Activated CD4-positive, alpha-beta T cell treated with anti-CD3 and anti-CD28 coated beads, Interleukin-2, amount 50 U/mL, for 24 hours (primary cell): ENCODE measurements at regions not wholly inside any gene's neighbourhood (a gene's known extent, or its start where the extent isn't known, plus 50 kb on each side); places are given as distances from the start of the nearest gene placed in this dataset.
"Not testable (repeated sequence)": the region's sequence is repeated elsewhere in the genome, so short reads cannot be mapped to it uniquely, and the experiment has no call there.

ENCODE experiments used
- DNase-seq, 2 donors: peaks; one replicate each; pipeline ENCODE4 v3.0.0-alpha.2; 2020; ENCODE audit warnings: low read depth in 1 of 2, low spot score in 1 of 2

DNA sequence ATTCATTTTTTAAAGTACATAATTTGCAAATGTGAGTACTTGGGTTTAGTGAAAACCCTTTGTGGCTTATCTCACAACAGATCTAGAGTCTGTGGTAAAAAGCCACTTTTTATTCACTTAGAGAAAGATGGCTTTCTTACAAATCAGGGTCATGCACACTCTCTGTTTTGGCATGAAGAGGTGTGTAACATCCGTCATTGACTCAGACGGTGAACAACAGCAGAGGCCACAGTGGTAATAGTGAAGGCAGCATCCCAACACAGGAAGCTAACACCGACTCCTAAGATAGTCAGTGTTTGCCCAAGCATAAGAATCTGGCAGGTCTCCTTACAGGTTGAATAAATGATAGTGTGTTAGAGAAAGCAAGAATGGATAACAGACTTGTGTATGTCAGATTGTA lies 593.0 kb downstream of the SOX5 start:
- no peak for DNase-seq

DNA sequence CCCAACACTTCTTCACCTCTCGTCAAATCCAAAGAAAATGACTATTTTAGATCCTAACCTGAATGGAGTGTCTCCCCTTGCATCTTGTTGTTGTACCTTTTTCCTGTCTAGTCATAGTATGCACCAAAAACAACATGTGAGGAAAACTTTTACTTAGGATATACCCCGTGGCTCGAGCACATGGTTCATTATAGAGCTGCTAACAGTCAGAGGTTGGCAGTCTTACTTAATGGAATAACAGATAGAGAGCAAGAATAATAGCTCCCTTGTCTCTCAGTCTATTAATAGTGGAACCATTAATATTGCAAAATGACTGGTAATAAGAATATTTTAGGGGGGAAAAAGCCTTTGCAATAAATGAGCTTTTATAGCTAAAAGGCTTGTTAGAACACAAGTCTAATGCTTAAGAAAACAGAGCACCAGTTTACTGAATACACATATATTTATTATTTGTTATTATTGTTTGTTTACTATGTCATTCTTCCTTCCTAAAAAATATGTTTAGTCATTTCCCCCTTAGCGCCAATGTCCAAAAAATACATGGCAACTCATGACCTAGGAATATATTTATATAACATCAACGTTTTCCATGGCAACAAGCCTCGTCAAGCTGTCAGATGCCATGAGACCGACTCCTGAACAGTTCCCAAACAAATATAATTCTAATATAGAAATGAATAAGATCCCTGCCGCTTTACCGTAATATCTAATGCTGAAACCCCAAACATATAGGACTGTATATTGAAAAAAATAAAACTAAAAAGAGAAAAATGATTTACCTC lies 592.4 kb downstream of the SOX5 start:
- no peak for DNase-seq

DNA sequence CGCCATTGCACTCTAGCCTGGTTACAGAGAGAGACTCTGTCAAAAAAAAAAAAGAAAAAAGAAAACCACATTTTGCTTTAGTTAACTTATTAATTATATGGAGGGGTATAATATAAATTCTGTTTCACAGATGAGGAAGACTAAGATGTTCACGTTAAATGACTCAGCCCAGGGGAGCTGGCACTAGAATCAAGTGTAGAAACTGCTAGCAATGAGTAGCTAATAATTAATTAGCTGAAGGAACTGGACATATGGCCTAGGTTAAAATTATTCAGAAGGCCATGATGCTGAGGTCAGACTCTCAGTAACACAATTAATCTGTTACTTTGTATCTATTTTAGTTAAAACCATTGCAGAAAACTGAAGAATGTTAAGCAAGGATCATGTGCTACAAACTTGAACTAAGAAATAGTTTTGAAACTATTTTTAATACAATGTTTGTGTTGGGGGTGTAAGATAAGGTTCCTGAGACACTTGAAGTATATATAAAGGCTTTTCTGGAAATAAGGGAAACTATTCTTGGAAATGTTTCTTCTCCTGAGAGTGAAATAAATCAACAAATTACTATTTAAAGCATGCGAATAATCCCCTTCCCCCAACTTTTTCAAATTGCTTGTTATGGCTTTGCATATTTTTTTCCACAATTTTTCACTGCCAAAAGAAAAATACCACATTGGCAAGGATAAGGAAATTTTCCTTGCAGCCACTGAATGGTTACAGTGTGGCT lies 589.3 kb downstream of the SOX5 start:
- no peak for DNase-seq

DNA sequence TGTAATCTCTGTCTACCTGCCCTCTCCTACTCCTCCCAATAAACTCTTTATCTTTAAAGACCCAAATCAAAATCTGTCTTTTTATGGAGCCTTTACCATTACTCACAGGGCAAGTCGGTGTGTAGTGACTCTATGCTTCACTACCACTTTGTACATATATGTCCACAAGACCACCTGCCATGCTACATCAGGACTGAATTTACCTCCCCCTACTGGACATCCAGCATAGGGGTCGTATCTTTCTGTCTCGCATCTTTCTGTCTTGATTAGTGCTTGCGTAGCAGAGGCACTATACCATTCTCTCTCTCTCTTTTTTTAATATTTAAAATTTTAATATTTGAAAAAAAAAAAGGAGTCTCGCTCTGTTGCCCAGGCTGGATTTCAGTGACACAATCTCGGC lies 587.5 kb downstream of the SOX5 start:
- DNase-seq, result no peak

DNA sequence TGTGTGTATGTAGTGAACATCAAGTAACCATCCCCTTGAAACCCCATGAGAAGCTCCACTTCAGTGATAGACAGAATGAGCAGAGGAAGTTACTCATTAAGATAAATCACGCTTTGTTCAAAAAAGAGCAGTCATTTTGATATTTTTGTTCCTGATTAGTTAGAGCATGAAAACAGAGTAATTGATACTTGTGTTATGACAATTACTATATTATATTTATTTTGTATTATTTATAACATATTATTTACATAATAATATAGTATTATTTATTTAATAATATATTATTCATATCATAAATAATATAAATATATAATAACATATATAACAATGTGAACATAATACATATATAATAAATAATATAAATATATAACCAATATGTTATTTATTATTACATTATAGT lies 580.9 kb downstream of the SOX5 start:
- no peak for DNase-seq

DNA sequence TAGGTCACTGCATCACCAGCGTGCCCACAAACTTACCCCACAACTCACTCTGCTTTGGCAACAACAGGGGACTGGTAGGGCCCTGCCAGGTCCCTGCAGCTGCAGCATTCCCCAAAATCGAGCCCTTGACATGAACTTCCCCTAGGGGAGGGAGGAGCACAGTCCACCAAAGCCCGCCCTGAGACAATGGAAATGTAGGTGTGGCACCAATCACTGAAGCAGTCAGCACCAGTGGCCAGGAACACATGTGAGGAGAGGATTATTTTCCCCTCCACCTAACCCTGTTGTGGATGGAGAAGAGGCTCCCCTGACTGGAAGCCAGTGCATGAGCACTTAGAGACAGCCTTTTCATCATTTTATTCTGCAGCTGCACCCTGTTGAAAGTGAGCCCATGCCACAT lies 573.8 kb downstream of the SOX5 start:
- DNase-seq, result no peak

DNA sequence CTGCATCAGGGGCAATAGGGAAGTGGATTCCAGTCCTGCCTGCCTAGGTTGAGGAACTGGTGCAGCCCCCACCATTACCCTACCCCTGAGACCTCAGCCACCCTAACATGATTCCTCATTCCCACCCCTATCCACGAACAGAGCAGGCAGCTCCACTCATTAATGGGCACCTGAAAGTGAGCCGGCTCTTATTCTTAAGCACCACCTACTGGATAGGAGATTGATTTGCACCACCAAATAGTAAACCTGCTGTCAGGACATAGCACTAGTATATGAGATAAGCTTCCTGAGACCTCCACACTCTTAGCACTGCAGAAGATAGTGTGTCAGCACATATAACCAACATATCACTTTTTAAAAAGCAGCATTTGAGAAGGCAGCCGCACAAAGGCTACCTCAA lies 573.2 kb downstream of the SOX5 start:
- no peak for DNase-seq

DNA sequence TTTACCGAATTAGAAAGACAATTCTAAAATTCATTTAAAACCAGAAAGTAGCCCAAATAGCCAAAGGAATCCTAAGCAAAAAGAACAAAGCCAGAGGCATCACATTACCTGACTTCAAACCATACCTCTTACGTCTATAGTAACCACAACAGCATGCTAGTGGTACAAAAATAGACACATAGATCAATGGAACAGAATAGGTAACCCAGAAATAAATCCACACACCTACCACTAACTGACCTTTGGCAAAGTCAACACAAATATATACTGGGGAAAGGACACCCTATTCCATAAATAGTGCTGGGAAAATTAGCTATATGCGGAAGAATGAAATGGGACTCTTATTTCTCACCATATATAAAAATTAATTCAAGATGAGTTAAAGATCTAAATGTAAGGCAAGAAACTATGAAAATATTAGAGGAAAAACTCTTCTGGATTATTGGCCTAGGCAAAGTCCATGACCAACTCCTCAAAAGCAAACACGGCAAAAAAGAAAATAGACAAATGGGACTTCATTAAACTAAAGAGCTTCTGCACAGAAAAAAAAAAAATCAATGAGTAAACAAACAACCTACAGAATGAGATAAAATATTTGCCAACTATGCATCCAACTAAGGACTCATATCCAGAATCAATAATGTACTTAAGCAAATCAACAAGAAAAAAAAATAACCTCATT lies 568.9 kb downstream of the SOX5 start:
- DNase-seq, result no peak

DNA sequence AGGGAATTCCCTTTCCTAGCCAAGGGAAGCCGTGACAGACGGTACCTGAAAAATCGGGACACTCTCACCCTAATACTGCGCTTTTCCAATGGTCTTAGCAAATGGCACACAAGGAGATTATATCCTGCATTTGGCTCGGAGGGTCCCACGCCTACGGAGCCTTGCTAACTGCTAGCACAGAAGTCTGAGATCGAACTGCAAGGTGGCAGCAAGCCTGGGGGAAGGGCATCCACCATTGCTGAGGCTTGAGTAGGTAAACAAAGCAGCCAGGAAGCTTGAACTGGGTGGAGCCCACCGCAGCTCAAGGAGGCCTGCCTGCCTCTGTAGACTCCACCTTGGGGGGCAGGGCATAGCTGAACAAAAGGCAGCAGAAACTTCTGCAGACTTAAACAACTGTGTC lies 560.6 kb downstream of the SOX5 start:
- DNase-seq, result not testable (repeated sequence)

DNA sequence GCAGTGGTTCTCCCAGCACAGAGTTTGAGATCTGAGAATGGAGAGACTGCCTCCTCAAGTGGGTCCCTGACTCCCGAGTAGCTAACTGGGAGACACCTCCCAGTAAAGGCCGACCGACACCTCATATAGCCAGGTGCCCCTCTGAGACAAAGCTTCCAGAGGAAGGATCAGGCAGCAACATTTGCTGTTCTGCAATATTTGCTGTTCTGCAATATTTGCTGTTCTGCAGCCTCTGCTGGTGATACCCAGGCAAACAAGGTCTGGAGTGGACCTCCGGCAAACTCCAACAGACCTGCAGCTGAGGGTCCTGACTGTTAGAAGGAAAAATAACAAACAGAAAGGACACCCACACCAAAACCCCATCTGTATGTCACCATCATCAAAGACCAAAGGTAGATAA lies 560.2 kb downstream of the SOX5 start:
- DNase-seq, result not testable (repeated sequence)

DNA sequence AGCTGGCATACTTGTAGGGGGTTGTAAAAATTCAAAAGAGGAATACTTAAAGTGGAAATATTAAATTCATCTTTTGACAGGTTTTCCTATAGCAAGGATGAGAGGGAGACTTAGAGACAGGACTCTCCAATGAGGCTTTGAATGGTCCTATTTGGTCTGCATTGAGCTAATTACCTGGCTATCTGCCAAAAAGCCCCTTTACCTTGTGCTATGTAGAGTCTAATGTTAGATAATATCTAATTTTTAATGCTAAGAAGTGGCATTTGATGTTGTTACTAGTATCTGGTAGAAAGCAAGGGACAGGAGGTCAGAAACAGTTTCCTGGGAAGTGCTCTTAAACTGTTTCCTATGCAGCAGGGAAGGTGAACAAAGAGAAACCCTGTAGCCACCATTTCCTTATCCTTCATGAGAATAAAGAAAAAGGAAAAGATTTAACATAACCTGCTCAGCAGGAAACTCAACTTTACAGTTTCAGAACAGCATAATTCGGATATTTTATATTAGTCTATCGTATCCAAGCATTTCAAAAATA lies 550.0 kb downstream of the SOX5 start:
- DNase-seq, result no peak

DNA sequence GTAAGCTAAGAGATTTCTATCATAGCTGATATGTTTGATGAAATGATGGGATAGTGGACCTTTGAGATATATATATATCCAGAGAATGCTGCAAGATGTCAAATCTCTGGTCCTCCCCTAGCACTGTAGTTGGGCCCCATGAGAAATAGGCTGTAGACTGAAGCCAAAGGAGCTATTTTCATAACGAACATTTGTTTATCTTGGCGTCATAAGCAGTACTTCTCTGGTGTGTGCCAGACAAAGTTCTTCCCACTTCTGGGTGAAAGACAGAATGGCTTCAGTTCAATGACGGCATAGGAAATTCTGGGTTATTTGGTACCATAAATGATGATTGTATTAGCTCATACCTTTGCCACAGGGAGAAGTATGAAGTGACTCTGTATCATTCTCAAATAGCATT lies 534.3 kb downstream of the SOX5 start:
- no peak for DNase-seq

DNA sequence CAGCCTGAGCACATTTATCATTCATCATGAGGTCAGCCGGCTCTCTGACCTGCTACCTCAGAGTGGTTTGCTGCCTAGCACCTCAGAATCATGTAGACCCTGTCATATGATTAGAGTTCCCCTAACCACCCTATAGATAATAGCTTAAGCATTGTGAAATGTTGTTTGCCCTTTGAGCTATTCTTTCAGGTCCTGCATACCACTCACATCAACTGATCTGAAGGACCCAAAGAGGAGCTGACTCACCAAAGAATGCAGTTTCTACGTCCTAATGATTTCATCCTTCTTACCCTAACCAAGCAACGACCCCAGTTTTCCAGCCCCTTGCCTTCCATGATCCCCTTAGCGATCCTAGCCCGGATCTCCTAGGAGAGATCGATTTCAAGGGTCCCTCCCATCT lies 527.9 kb downstream of the SOX5 start:
- DNase-seq, result no peak

DNA sequence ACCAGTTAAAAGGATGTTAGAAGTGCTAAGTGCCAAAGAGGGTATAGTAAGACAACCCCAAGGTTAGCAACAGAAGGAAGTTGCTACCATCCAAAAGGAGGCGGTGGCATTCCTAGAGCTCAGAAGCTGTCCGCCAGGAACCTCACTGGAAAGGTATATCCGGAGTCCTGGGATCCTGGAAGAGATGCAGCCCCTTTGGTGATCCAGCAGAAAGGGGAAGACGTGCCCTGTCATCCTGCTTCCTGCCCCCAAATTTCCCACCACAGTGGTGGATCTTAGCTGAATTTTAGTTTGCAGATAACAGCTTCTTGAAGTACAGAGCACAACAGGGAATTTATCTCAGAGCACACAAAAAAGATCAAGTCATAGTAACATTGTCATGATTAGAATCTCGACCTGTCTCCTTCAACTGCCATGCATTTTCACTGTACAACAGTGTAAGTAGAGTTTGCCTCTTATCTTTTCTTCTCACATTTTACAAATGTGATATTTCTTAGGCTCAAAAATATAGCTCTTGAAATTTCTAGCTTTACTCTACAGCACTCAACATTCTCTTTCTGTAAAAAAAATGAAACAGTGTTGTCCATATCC lies 526.3 kb downstream of the SOX5 start:
- DNase-seq, result no peak

DNA sequence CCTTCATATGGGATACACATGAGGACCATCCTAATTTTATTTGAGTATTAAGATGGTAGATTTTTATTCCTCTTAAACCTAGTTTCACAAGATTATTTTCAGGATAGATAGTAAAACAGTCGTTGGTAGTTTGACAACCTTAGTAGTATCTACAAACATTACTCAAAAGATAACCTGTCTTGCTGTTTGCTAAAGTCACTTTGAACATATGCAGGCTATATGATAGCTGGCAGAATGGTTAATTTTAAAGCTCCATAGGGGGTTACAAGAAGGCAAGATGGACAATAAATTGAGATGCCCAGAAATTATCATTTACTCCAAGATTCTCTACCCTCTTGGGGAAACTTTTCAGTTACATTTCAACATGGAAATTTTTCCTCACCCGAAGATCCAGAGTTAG lies 525.7 kb downstream of the SOX5 start:
- no peak for DNase-seq

DNA sequence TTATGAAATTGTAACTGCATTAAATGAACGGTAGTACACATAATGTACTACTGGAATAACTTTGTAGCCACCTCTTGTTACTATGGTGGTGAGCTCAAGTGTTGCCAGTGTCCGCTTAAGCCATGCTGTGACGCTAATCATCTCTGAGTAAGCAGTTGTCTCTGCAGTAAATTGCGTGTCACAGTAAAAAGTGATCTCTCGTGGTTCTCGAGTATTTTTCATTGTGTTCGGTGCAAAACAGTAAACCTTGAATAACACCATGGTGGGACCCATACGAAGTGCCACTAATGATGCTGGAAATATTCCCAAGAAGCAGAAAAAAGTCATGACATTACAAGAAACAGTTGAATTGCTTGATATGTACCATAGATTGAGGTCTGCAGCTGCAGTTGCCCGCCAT lies 524.8 kb downstream of the SOX5 start:
- DNase-seq, result no peak

DNA sequence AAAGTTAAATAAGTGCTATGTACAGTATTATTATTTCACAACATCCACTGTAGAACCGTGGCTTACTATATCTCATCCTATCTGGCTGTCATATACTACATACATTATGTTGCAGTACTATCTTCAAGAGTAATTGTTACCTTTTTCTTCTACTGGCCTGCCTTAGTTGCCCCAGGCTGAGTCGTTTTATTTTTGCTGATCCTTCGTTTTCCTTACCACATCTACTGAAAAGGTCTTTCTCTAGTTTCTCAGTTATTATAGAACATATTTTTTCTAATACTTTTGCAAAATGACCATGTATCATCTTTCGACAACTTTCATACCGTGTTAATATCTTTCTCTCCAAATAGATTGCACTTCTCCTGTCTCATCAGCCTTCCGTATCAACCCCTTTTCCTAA lies 523.1 kb downstream of the SOX5 start:
- DNase-seq, result no peak

DNA sequence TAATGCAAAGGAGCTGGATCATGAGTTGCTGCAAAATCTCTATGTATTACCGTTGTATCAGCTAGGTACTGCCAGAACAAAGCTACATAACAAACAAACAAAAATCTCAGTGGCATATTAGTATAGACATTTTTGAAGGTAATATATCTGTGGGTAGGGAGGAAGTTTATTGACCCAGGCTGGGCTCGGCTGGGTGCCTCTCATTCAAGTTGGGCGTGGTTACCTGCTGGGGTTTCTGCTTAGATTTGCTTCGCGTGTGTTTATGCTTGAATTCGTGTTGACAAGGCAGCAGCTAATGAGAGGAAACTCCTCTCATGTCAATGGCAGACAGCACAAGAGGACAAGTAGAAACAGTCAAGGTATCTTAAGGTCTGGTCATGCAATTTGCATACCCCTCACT lies 520.7 kb downstream of the SOX5 start:
- DNase-seq, result no peak

DNA sequence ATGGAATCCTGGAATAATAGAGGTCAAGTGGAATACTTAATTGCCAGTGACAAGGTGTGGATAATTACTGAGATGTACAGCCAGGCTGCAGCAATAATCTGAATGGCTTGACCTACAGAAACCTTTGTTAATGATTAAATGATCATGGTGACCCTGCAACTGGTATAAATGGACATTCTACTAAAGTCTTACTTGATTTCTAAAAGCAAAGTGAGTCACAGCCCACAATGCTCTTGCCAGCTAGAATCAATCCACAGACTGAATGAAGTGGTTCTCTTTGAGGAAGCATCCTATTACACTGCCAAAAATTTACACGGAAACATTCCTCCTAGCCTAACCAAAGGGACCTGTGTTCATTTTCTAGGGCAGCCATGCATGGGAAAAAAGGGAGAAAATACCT lies 518.5 kb downstream of the SOX5 start:
- no peak for DNase-seq

DNA sequence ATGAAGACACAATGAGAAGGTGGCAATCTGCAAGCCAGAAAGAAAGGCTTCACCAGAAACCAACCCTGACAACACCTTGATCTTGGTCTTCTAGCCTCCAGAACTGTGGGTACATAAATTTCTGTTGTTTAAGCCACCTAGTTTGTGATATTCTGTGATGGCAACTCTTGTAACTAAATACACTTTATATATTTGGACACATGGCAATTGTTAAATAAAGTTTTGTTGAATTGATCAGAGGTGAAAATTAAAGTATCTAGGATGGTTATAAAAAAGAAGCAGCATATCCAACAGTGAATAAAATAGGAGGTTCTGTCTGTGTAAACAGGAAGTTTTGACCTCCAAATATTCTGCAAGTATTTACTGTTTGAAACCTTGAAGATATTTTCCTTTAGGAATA lies 516.3 kb downstream of the SOX5 start:
- DNase-seq, result no peak

DNA sequence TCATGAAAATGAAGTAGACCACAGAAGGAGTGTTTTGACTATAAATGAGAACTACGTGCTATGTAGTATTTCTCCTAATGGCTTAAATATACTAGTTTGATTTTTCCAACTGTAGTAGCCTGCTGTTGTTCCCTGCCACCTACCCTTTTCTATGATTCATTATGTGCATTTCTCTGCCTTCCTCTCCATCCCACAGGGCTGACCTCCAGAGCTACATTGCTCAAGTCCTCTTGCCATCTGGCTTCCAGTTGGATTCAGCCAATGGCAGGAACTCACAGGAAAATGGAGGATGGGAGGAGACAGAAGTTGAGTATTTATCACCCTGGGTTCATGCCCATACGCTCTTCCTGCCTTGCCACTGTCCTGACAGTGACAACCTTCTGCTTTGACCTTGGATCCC lies 515.3 kb downstream of the SOX5 start:
- no peak for DNase-seq

DNA sequence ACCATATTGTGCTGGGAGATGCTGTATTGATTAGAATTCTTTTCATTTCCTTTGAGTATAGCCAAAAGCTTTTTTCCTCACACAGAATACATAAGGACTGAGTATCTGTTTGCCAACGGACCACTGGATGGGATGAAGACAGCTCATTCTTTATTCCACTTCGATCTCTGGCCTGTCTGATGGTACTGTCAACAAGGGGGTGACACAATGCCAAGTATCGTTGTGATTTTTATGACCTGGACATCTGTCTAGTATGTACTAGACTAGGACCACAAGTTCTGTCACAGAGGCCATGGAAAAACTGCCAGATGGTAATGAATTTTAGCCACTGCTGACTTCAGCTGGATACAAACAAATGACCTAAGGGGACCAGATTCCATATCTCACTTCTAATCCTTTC lies 502.7 kb downstream of the SOX5 start:
- DNase-seq, result no peak
